Ishikawa (cell line): ENCODE measurements at regions not wholly inside any gene's neighbourhood (a gene's known extent, or its start where the extent isn't known, plus 50 kb on each side); places are given as distances from the start of the nearest gene placed in this dataset.

Experiments used
- CEBPB ChIP-seq: IDR thresholded peaks from 2 replicates; pipeline ENCODE4 v1.6.1; 2012
- EGR1 ChIP-seq: IDR thresholded peaks from 2 replicates; pipeline ENCODE4 v1.6.1; 2012
- EP300 ChIP-seq: IDR thresholded peaks from 2 replicates; pipeline ENCODE4 v1.6.1; 2012; ENCODE audit warnings: borderline replicate concordance
- FOXM1 ChIP-seq: IDR thresholded peaks from 2 replicates; pipeline ENCODE4 v1.6.1; 2012; ENCODE audit warnings: low read depth, borderline replicate concordance
- MAX ChIP-seq: IDR thresholded peaks from 2 replicates; pipeline ENCODE4 v1.6.1; 2012
- NFIC ChIP-seq: IDR thresholded peaks from 2 replicates; pipeline ENCODE4 v1.6.1; 2012
- RAD21 ChIP-seq: IDR thresholded peaks from 2 replicates; pipeline ENCODE4 v1.6.1; 2012; ENCODE audit warnings: low read depth
- REST ChIP-seq: IDR thresholded peaks from 2 replicates; pipeline ENCODE4 v1.6.1; 2012; ENCODE audit warnings: low read depth, mild to moderate bottlenecking
- TAF1 ChIP-seq: IDR thresholded peaks from 2 replicates; pipeline ENCODE4 v1.6.1; 2012; ENCODE audit warnings: low read depth, mild to moderate bottlenecking
- TCF12 ChIP-seq: IDR thresholded peaks from 2 replicates; pipeline ENCODE4 v1.6.1; 2012; ENCODE audit warnings: low read depth
- TEAD4 ChIP-seq: IDR thresholded peaks from 2 replicates; pipeline ENCODE4 v1.6.1; 2012
- YY1 ChIP-seq: IDR thresholded peaks from 2 replicates; pipeline ENCODE4 v1.6.1; 2012; ENCODE audit warnings: low read depth
- ZBTB7A ChIP-seq: IDR thresholded peaks from 2 replicates; pipeline ENCODE4 v1.6.1; 2012; ENCODE audit warnings: low read depth
- TF ChIP-seq, protein P1 (sequence below): IDR thresholded peaks from 2 replicates; pipeline ENCODE4 v1.6.1; 2012

DNA sequence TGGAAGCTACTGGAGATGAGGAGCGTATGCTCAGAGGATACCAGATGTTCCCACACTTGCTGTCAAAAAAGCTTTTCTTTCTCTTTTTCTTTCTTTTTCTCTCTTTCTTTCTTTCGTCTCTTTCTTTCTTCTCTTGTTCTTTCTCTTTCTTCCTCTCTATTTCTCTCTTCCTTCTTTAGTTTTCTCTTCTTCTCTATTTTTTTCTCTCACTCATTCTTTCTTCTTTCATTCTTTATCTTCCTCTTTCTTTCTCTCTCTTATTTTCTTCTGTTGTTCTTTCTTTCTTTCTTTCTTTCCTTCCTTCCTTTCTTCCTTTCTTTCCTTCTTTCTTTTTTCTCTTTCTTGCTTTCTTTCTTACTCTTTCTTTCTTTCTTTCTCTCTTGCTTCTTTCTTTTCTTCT lies 457.6 kb downstream of the CMPK2 start:
- TF ChIP-seq MAX, result no peak
- no peak for TF ChIP-seq EGR1
- no peak for TF ChIP-seq ZBTB7A
- TF ChIP-seq REST, result no peak
- TF ChIP-seq EP300, result no peak
- TF ChIP-seq RAD21, result no peak
- TF ChIP-seq NFIC, result no peak
- TF ChIP-seq TAF1, result no peak
- TF ChIP-seq TCF12, result no peak
- TF ChIP-seq TEAD4, result no peak
- TF ChIP-seq CEBPB, result no peak
- TF ChIP-seq FOXM1, result no peak
- TF ChIP-seq, protein P1, sequence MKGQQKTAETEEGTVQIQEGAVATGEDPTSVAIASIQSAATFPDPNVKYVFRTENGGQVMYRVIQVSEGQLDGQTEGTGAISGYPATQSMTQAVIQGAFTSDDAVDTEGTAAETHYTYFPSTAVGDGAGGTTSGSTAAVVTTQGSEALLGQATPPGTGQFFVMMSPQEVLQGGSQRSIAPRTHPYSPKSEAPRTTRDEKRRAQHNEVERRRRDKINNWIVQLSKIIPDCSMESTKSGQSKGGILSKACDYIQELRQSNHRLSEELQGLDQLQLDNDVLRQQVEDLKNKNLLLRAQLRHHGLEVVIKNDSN, result no peak
- TF ChIP-seq YY1, result no peak
